SIG-M5 treated with dmso at 0.1 percent for 504 hours (cell line): ENCODE measurements at regions not wholly inside any gene's neighbourhood (a gene's known extent, or its start where the extent isn't known, plus 50 kb on each side); places are given as distances from the start of the nearest gene placed in this dataset.
"Not testable (repeated sequence)": the region's sequence is repeated elsewhere in the genome, so short reads cannot be mapped to it uniquely, and the experiment has no call there.

ENCODE experiments used
- DNase-seq: peaks from one replicate; lab custom pipeline; 2025; ENCODE audit not compliant: unreplicated experiment; lab: John Stamatoyannopoulos, UW

- DNase-seq: no peak
Measured at GRCh38 chr10:34957531-34957930, 132.6 kb downstream of the CUL2 start.

GRCh38 chr10:34956756-34957155 is 133.4 kb downstream of the CUL2 start:
- no peak for DNase-seq

- DNase-seq: no peak
Measured at GRCh38 chr10:34955391-34955790, 134.8 kb downstream of the CUL2 start.

- peak; percentile 58 for DNase-seq
Measured at GRCh38 chr10:34954142-34954541, 136.0 kb downstream of the CUL2 start.

GRCh38 chr10:34951263-34951887 is 136.3 kb upstream of the PARD3 start:
- DNase-seq: not testable (repeated sequence)

GRCh38 chr10:34945951-34946522 is 130.9 kb upstream of the PARD3 start:
- DNase-seq: not testable (repeated sequence)

GRCh38 chr10:34941471-34942357 is 126.6 kb upstream of the PARD3 start:
- no peak for DNase-seq

- DNase-seq: no peak
Measured at GRCh38 chr10:34940436-34940835, 125.3 kb upstream of the PARD3 start.

- DNase-seq: no peak
Measured at GRCh38 chr10:34938399-34938670, 123.2 kb upstream of the PARD3 start.

GRCh38 chr10:34937643-34938398 is 122.7 kb upstream of the PARD3 start:
- DNase-seq: not testable (repeated sequence)

- no peak for DNase-seq
Measured at GRCh38 chr10:34936061-34936460, 121.0 kb upstream of the PARD3 start.

- no peak for DNase-seq
Measured at GRCh38 chr10:34933676-34934075, 118.6 kb upstream of the PARD3 start.

GRCh38 chr10:34932235-34932634 is 117.1 kb upstream of the PARD3 start:
- DNase-seq: no peak

- DNase-seq: no peak
Measured at GRCh38 chr10:34931216-34931615, 116.1 kb upstream of the PARD3 start.

- no peak for DNase-seq
Measured at GRCh38 chr10:34922138-34922537, 107.0 kb upstream of the PARD3 start.

- DNase-seq: no peak
Measured at GRCh38 chr10:34920578-34920977, 105.5 kb upstream of the PARD3 start.

- DNase-seq: no peak
Measured at GRCh38 chr10:34918776-34919315, 103.8 kb upstream of the PARD3 start.

GRCh38 chr10:34918060-34918775 is 103.1 kb upstream of the PARD3 start:
- DNase-seq: no peak

GRCh38 chr10:34916314-34916713 is 101.2 kb upstream of the PARD3 start:
- no peak for DNase-seq

- DNase-seq: no peak
Measured at GRCh38 chr10:34912771-34913170, 97.7 kb upstream of the PARD3 start.
